Ectodermal cell (in vitro differentiated cells): ENCODE measurements at regions not wholly inside any gene's neighbourhood (a gene's known extent, or its start where the extent isn't known, plus 50 kb on each side); places are given as distances from the start of the nearest gene placed in this dataset.

Experiments
- H3K27ac ChIP-seq: 2 replicates; pipeline ENCODE4 v1.7.0; 2013; ENCODE audit warnings: mild to moderate bottlenecking, low read depth, low read length; ENCODE audit not compliant: insufficient read depth, poor library complexity, severe bottlenecking
- H3K27me3 ChIP-seq: 2 replicates; pipeline ENCODE4 v1.7.0; 2013; ENCODE audit warnings: mild to moderate bottlenecking, low read length; ENCODE audit not compliant: insufficient read depth, control insufficient read depth, poor library complexity, severe bottlenecking
- H3K36me3 ChIP-seq: one replicate; pipeline ENCODE4 v1.7.0; 2013; ENCODE audit warnings: low read length; ENCODE audit not compliant: control insufficient read depth, insufficient read depth
- H3K4me1 ChIP-seq: one replicate; pipeline ENCODE4 v1.7.0; 2013; ENCODE audit warnings: low read length; ENCODE audit not compliant: control insufficient read depth, insufficient read depth
- H3K4me3 ChIP-seq: 2 replicates; pipeline ENCODE4 v1.7.0; 2013; ENCODE audit warnings: low read depth, low read length, control low read depth; ENCODE audit not compliant: insufficient read depth
- H3K9me3 ChIP-seq: 2 replicates; pipeline ENCODE4 v1.7.0; 2013; ENCODE audit warnings: mild to moderate bottlenecking, low read length, moderate library complexity; ENCODE audit not compliant: control insufficient read depth
- WGBS, 2 experiments: methylation state at CpG; one replicate each; pipeline ENCODE4 v1.1.7; 2013; ENCODE audit warnings: missing lambda C conversion rate in 2 of 2; 5-methylcytosine and 5-hydroxymethylcytosine counted together

GRCh38 chr3:150315721-150316120, 92.4 kb upstream of the TSC22D2 start:
- no peaks in the 10 kb centered on the region for H3K4me1 ChIP-seq
- WGBS, 2 experiments = 56 to 73% methylated on average over 1 of the region's 1 CpG
- H3K36me3 ChIP-seq = no peaks in the 10 kb centered on the region
- no peaks in the 10 kb centered on the region for H3K9me3 ChIP-seq
- no peak overlapping the region for H3K27ac ChIP-seq
- H3K4me3 ChIP-seq = no peak overlapping the region
- no peaks in the 10 kb centered on the region for H3K27me3 ChIP-seq

GRCh38 chr3:150314248-150315004, 93.7 kb upstream of the TSC22D2 start:
- no peak overlapping the region for H3K27ac ChIP-seq
- no peaks in the 10 kb centered on the region for H3K36me3 ChIP-seq
- no peaks in the 10 kb centered on the region for H3K27me3 ChIP-seq
- WGBS, 2 experiments = 85 to 89% methylated on average over 4 to 5 of the region's 5 CpGs
- no peak overlapping the region for H3K4me3 ChIP-seq
- H3K9me3 ChIP-seq = no peaks in the 10 kb centered on the region
- no peaks in the 10 kb centered on the region for H3K4me1 ChIP-seq

- Histone ChIP-seq H3K4me1 (no peaks in the 10 kb centered on the region), H3K9me3 (no peaks in the 10 kb centered on the region)
- 40 to 100% methylated on average over 1 of the region's 1 CpG for WGBS, 2 experiments
Measured at GRCh38 chr3:150312018-150312657, 96.0 kb upstream of the TSC22D2 start.

GRCh38 chr3:150311156-150311555, 96.9 kb upstream of the TSC22D2 start:
- no peaks in the 10 kb centered on the region for H3K36me3 ChIP-seq
- no peaks in the 10 kb centered on the region for H3K27me3 ChIP-seq
- H3K4me3 ChIP-seq = no peak overlapping the region
- H3K27ac ChIP-seq = no peak overlapping the region
- WGBS, 2 experiments = 86 to 89% methylated on average over 1 of the region's 1 CpG
- no peaks in the 10 kb centered on the region for H3K9me3 ChIP-seq
- H3K4me1 ChIP-seq = no peaks in the 10 kb centered on the region

More at GRCh38 chr3:150312018-150312657, 96.0 kb upstream of the TSC22D2 start:
- no peak overlapping the region for H3K27ac ChIP-seq
- H3K36me3 ChIP-seq = no peaks in the 10 kb centered on the region
- H3K27me3 ChIP-seq = no peaks in the 10 kb centered on the region
- H3K4me3 ChIP-seq = no peak overlapping the region

- 98 to 100% methylated on average over 2 to 3 of the region's 3 CpGs for WGBS, 2 experiments
- H3K36me3 ChIP-seq = no peaks in the 10 kb centered on the region
- H3K4me1 ChIP-seq = no peaks in the 10 kb centered on the region
- no peak overlapping the region for H3K4me3 ChIP-seq
- H3K9me3 ChIP-seq = no peaks in the 10 kb centered on the region
- H3K27me3 ChIP-seq = no peaks in the 10 kb centered on the region
- no peak overlapping the region for H3K27ac ChIP-seq
Measured at GRCh38 chr3:150309557-150309956, 98.5 kb upstream of the TSC22D2 start.

- Histone ChIP-seq H3K27me3 (no peaks in the 10 kb centered on the region), H3K4me3 (no peak overlapping the region), H3K9me3 (no peaks in the 10 kb centered on the region), H3K27ac (no peak overlapping the region), H3K36me3 (no peaks in the 10 kb centered on the region), H3K4me1 (no peaks in the 10 kb centered on the region)
Measured at GRCh38 chr3:150309257-150309542, 98.9 kb upstream of the TSC22D2 start.

- Histone ChIP-seq H3K36me3 (no peaks in the 10 kb centered on the region), H3K4me3 (no peak overlapping the region), H3K27ac (no peak overlapping the region), H3K9me3 (no peaks in the 10 kb centered on the region), H3K4me1 (no peaks in the 10 kb centered on the region), H3K27me3 (no peaks in the 10 kb centered on the region)
- 95% methylated on average over 12 of the region's 12 CpGs for WGBS, 2 experiments
Measured at GRCh38 chr3:150308481-150309256, 99.4 kb upstream of the TSC22D2 start.

- Histone ChIP-seq H3K27me3 (no peaks in the 10 kb centered on the region), H3K4me3 (no peak overlapping the region), H3K9me3 (no peaks in the 10 kb centered on the region), H3K27ac (no peak overlapping the region), H3K4me1 (no peaks in the 10 kb centered on the region), H3K36me3 (no peaks in the 10 kb centered on the region)
- 94 to 98% methylated on average over 4 of the region's 4 CpGs for WGBS, 2 experiments
Measured at GRCh38 chr3:150308037-150308319, 100.1 kb upstream of the TSC22D2 start.

- Histone ChIP-seq H3K4me3 (no peak overlapping the region), H3K36me3 (no peaks in the 10 kb centered on the region), H3K27me3 (no peaks in the 10 kb centered on the region), H3K27ac (no peak overlapping the region), H3K4me1 (no peaks in the 10 kb centered on the region), H3K9me3 (no peaks in the 10 kb centered on the region)
- WGBS, 2 experiments = 93 to 95% methylated on average over 6 of the region's 6 CpGs
Measured at GRCh38 chr3:150307311-150308036, 100.6 kb upstream of the TSC22D2 start.

GRCh38 chr3:150306906-150307305, 101.2 kb upstream of the TSC22D2 start:
- Histone ChIP-seq H3K9me3 (no peaks in the 10 kb centered on the region), H3K36me3 (no peaks in the 10 kb centered on the region), H3K4me1 (no peaks in the 10 kb centered on the region), H3K4me3 (no peak overlapping the region), H3K27ac (no peak overlapping the region), H3K27me3 (no peaks in the 10 kb centered on the region)
- WGBS, 2 experiments = 78 to 80% methylated on average over 5 of the region's 5 CpGs
